Calu3 (cell line): ENCODE measurements at regions not wholly inside any gene's neighbourhood (a gene's known extent, or its start where the extent isn't known, plus 50 kb on each side); places are given as distances from the start of the nearest gene placed in this dataset.
"Not testable (repeated sequence)": the region's sequence is repeated elsewhere in the genome, so short reads cannot be mapped to it uniquely, and the experiment has no call there.

Experiments used
- BruUV-seq: library from RNA; stranded (reverse); fragments of 400-500 nt; replicated peaks from 2 replicates; lab custom pipeline; 2021; lab: Mats Ljungman, UMichigan
- CTCF ChIA-PET: fragments of 300-600 bp; sonication (Branson Sonifier 250); formaldehyde crosslinking; loops from one replicate; lab custom pipeline; 2022; ENCODE audit warnings: antibody characterized with exemption; lab: Charles Lee
- DNase-seq: peaks from one replicate; pipeline ENCODE4 v3.0.0; 2022
- H3K27ac Mint-ChIP-seq: one replicate; pipeline ENCODE4 v1.8.0; 2022; ENCODE audit warnings: mixed read lengths; ENCODE audit not compliant: unreplicated experiment
- H3K27me3 Mint-ChIP-seq: one replicate; pipeline ENCODE4 v1.8.0; 2022; ENCODE audit warnings: mixed read lengths; ENCODE audit not compliant: unreplicated experiment
- H3K36me3 Mint-ChIP-seq: one replicate; pipeline ENCODE4 v1.8.0; 2022; ENCODE audit warnings: mild to moderate bottlenecking, moderate library complexity, mixed read lengths; ENCODE audit not compliant: insufficient read depth, unreplicated experiment
- H3K4me1 Mint-ChIP-seq: one replicate; pipeline ENCODE4 v1.8.0; 2022; ENCODE audit warnings: mild to moderate bottlenecking, low read depth, mixed read lengths; ENCODE audit not compliant: unreplicated experiment
- H3K4me3 Mint-ChIP-seq: one replicate; pipeline ENCODE4 v1.8.0; 2022; ENCODE audit warnings: mild to moderate bottlenecking, low read depth, moderate library complexity, mixed read lengths; ENCODE audit not compliant: unreplicated experiment
- H3K9me3 Mint-ChIP-seq: one replicate; pipeline ENCODE4 v1.8.0; 2022; ENCODE audit warnings: low read depth, mixed read lengths; ENCODE audit not compliant: unreplicated experiment
- intact Hi-C: fragments of 100-400 bp; cut with micrococcal nuclease; formaldehyde crosslinking; loops from one replicate; pipeline ENCODE4 v1.10.0; 2022; ENCODE audit not compliant: unreplicated experiment

- H3K27ac Mint-ChIP-seq, BruUV-seq, intact Hi-C loops, H3K9me3 Mint-ChIP-seq, H3K27me3 Mint-ChIP-seq, H3K4me3 Mint-ChIP-seq, H3K36me3 Mint-ChIP-seq, H3K4me1 Mint-ChIP-seq: not testable (repeated sequence)
- CTCF ChIA-PET = interaction anchor here (0.7 kb wide), 2 partner anchors 212 to 1084 kb away, joined by 3 to 4 read pairs; no protein-coding TSS in a partner anchor
- peak; percentile 11 for DNase-seq
Measured at GRCh38 chr2:106248548-106249151, 54.5 kb upstream of the UXS1 start.
